Stimulated activated CD4-positive, alpha-beta T cell treated with anti-CD3 and anti-CD28 coated beads, Interleukin-1b, Interleukin-23, amount 100 ng/mL, for 48 hours (primary cell): ENCODE measurements at regions not wholly inside any gene's neighbourhood (a gene's known extent, or its start where the extent isn't known, plus 50 kb on each side); places are given as distances from the start of the nearest gene placed in this dataset.
A peak's percentile ranks its signal among the peaks of the same experiment; 100 is the strongest.

Experiments
- DNase-seq: peaks from one replicate; pipeline ENCODE4 v3.0.0-alpha.2; 2020

DNA sequence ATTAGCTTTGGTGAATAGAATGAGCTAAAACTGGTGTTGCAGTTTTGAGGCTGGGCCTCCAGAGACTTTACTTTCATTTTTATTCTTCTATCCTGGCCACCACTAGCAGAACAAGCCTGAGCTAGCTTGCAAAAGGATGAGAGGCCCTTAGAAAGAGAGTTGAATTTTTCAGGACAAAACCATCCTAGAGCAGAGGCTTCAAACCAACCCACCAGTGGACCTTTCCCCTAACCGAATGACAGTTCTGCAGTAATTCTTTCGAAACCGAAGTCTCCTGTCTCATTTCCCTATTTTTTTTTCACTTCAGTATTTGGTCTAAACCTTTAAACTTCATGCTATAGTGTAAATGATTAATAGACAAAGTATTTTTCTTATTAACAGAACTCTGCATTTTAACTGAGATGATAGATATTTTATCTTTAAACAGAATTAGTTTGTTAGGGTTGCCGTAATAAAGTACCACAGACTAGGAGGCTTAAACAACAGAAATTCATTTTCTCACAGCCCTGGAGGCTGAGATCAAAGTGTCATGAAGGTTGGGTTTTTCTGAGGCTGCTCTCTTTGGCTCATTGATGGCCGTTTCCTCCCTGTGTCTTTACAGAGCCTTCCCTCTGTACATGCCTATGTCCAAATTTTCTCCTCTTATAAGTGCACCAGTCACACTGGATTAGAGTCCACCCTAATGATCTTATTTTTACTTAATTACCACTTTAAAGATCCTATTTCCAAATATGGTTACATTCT, 80.6 kb upstream of the PAK5 start:
- DNase-seq = no peak

DNA sequence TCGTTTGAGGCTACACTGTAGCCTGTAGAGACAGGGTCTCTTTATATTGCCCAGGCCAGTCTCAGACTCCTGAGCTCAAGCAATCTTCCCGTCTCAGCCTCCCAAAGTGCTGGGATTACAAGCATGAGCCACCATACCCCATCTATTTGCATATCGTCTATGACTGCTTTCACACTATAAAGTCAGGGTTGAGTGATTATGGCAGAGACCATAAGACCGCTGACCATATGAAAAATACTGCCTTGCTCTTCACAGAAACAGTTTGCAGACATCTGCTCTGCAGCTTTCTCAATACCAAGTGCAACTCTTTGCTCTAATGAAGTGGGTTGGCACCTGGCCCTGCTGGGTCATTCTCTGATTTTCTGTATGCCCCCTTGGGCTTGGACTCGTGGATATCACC, 79.5 kb upstream of the PAK5 start:
- DNase-seq = no peak

GRCh38 chr20:9916761-9917160, 77.9 kb upstream of the PAK5 start:
- no peak for DNase-seq

DNA sequence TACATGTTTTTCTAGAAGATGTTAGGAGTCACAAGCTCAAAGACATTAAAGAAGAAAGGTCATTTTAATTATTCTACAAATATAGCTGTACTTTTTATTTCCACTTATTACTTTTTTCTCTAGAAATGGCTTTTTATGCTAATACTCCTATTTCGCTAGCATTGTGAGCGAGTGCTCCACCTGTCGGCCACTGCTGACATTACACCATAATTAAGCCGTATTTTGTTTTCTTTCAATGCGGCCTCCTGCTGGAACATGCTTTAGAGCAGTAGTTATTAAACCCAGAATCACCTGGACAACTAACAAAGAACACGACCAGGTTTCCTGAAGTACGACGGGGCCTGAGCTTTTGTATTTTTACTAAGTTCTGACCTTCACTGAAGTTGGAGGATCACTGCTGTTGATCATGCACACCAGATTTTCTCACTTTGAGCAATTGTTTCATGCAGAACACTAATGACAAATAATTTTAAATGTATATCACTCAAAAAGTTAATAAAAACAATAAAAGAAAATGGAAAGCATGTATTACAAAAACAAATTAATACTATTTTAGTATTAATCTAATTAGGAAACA, 74.1 kb upstream of the PAK5 start:
- DNase-seq = peak; percentile 22

GRCh38 chr20:9912290-9912689, 73.4 kb upstream of the PAK5 start:
- no peak for DNase-seq

DNA sequence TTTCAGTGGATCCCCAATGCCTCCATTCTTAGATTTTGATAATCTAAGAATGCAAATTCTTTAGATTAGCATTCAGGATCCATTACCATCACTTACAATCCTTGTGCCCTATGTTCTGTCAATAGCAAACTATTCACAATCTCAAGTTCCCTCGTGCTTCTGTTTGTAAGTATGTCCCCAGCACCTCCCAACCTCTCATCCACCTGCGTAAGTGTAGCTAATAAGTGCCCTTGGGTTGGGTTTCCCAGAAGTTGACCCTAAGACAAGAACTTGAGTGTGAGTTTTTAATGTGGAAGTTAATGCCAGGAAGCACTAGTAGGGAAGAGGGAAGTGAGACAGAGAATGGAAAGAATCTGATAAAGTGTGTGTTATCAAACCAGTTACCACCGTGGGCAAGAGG, 72.6 kb upstream of the PAK5 start:
- no peak for DNase-seq

DNA sequence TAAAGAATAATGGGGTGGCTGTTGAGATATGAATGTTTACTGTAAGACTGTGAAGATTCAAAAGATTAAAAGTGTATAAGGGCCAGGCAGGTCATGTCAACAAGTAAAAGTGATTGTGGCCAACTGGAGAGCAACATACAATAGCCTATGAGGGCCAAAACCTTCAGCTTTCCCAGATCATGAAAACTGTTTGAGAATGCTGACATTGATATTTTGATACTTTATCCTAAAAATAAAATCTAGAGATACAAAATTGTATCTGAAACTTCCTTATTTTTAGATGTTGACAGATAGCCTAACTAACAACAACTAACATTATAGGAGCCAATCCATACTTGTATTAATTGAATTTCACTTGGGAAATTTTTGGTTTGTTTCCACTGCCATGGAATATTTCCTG, 70.3 kb upstream of the PAK5 start:
- no peak for DNase-seq

DNA sequence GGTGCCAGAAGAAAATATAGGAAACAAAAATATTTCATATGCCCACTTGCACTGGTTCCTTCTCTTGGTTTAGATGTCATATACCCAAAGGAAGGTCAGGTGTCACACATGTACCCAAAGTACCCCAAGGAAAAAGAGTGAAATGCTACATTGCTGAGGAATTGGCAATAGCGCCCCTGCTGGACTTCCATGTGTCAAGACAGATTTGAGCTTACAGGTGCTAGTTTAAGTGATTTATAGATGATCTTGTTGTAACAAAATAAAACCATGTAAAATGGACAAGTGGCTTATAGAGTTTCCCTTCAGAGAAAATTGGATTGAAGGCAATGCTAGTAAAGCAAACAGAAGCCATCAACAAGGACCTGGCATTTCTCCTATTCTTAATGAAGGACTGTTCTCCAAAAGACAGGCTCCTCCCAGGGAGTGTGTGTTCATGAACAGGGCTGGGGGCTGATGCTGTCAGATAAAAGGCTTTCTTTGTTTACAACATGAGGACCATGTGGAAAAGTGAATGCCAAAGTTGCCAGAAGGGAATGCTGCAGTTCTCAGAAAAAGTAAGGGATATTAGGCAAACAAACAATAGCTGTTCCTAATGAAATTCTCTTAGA, 64.3 kb upstream of the PAK5 start:
- DNase-seq = no peak

DNA sequence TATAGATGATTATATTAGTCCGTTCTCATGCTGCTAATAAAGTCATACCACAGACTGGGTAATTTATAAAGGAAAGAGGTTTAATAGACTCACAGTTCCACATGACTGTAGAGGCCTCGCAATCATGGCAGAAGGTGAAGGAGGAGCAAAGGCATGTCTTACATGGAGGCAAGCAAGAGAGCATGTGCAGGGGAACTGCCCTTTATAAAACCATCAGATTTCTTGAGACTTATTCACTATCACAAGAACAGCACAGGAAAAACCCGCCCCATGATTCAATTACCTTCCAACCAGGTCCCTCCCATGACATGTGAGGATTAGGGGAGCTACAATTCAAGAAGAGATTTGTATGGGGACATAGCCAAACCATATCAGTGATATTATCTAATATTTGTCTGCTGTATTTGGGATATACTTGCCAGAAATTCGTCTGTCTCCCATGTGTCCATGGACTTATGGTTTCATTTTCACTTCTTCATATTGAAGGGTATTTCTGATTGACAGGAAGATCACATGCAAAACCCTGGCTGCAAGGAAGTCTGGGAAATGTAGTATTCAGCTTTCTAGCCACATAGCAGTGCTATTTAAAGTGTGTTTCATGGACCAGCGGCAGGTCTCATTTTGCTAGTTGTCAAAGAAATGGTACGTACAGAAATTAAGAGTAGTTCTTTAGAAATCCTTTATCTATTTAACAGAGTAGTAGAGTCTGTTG, 50.5 kb upstream of the PAK5 start:
- DNase-seq = no peak
